Endothelial cell (in vitro differentiated cells): ENCODE measurements at regions not wholly inside any gene's neighbourhood (a gene's known extent, or its start where the extent isn't known, plus 50 kb on each side); places are given as distances from the start of the nearest gene placed in this dataset.

Source experiments
- DNase-seq: peaks from one replicate; pipeline ENCODE4 v3.0.0; 2021; ENCODE audit warnings: low spot score
- H3K27ac Mint-ChIP-seq: one replicate; pipeline ENCODE4 v1.8.0; 2021; ENCODE audit warnings: mixed read lengths, inconsistent platforms; ENCODE audit not compliant: unreplicated experiment
- H3K27me3 Mint-ChIP-seq: one replicate; pipeline ENCODE4 v1.8.0; 2021; ENCODE audit warnings: mild to moderate bottlenecking, moderate library complexity, mixed read lengths, inconsistent platforms; ENCODE audit not compliant: unreplicated experiment
- H3K36me3 Mint-ChIP-seq: one replicate; pipeline ENCODE4 v1.8.0; 2021; ENCODE audit warnings: mild to moderate bottlenecking, low read depth, mixed read lengths, inconsistent platforms; ENCODE audit not compliant: unreplicated experiment
- H3K4me1 Mint-ChIP-seq: one replicate; pipeline ENCODE4 v1.8.0; 2021; ENCODE audit warnings: mild to moderate bottlenecking, mixed read lengths, inconsistent platforms; ENCODE audit not compliant: unreplicated experiment
- H3K4me3 Mint-ChIP-seq: one replicate; pipeline ENCODE4 v1.8.0; 2021; ENCODE audit warnings: mild to moderate bottlenecking, mixed read lengths, inconsistent platforms; ENCODE audit not compliant: unreplicated experiment
- H3K9me3 Mint-ChIP-seq: one replicate; pipeline ENCODE4 v1.8.0; 2021; ENCODE audit warnings: mixed read lengths, inconsistent platforms; ENCODE audit not compliant: unreplicated experiment
- TF ChIP-seq, protein P1 (sequence below): fragments of 200-600 bp; sonication (generic); IDR thresholded peaks from one replicate; pipeline ENCODE4 v1.5.0; 2021; ENCODE audit warnings: antibody characterized with exemption; ENCODE audit not compliant: unreplicated experiment

DNA sequence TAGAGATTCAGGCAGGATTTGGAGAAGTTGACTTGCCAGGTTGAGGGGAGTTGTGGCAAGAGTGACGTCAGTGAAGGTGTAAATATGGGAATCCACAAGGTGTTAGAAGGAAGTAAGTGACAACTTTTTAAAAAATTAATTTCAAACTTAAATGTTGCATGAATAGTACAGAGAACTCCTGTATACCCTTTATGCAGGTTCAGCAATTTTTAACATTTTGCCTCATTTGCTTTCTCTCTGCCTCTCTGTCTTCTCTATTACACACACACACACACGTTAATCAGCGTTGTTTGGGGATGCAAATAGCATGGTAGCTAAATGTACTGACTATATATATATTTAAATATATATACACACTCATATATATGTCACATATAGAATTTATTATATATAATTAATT, 273.7 kb downstream of the SMARCA1 start:
- Mint-ChIP-seq H3K27ac (no peak overlapping the region), H3K27me3 (no peaks in the 10 kb centered on the region), H3K4me1 (no peaks in the 10 kb centered on the region), H3K9me3 (no peaks in the 10 kb centered on the region), H3K4me3 (no peak overlapping the region), H3K36me3 (no peaks in the 10 kb centered on the region)
- TF ChIP-seq, protein P1, sequence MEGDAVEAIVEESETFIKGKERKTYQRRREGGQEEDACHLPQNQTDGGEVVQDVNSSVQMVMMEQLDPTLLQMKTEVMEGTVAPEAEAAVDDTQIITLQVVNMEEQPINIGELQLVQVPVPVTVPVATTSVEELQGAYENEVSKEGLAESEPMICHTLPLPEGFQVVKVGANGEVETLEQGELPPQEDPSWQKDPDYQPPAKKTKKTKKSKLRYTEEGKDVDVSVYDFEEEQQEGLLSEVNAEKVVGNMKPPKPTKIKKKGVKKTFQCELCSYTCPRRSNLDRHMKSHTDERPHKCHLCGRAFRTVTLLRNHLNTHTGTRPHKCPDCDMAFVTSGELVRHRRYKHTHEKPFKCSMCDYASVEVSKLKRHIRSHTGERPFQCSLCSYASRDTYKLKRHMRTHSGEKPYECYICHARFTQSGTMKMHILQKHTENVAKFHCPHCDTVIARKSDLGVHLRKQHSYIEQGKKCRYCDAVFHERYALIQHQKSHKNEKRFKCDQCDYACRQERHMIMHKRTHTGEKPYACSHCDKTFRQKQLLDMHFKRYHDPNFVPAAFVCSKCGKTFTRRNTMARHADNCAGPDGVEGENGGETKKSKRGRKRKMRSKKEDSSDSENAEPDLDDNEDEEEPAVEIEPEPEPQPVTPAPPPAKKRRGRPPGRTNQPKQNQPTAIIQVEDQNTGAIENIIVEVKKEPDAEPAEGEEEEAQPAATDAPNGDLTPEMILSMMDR, result no peak
- no peak for DNase-seq

DNA sequence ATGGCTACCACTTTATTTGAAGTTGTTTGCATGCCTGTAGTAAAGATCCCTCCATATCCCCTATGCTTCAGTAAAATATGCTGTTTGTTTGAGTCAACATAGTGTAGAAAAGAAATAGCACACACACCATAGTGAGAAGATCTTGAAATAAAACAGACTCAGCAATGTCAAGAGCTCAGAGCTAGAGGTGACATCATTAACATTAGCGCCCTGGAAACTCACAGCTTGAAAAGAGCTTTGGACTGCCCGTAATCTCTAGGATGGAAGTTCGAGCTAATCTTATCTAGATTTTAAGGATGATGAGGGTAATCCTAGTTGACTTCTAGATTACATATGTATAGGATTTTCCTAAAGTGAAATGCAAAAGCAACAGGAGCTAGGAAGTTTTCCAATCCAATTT, 275.6 kb downstream of the SMARCA1 start:
- TF ChIP-seq, protein P1, result no peak
- no peak overlapping the region for H3K27ac Mint-ChIP-seq
- H3K4me1 Mint-ChIP-seq, result no peaks in the 10 kb centered on the region

DNA sequence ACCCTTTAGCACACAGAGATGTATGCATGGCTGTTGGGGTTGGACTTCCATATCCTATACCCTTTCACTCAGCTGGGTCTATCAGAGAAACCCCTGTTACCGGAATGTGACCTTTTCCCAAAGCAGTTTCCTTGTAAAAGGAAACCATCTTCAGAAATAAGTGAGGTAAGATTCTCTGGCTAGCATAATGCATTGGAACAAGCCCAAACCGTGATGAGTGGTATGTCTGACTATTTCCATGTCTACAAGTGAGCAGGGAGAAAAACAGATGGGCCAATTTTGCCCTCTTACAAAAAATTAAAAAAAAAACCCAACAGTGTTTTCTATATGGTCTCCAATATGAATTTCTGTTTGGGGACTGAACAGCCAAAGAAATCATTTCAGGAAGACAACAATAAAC, 283.9 kb downstream of the SMARCA1 start:
- no peaks in the 10 kb centered on the region for H3K9me3 Mint-ChIP-seq
- TF ChIP-seq, protein P1, result no peak
- no peak overlapping the region for H3K27ac Mint-ChIP-seq
- no peaks in the 10 kb centered on the region for H3K4me1 Mint-ChIP-seq
- H3K27me3 Mint-ChIP-seq, result no peaks in the 10 kb centered on the region
- DNase-seq, result no peak
- H3K4me3 Mint-ChIP-seq, result no peak overlapping the region
- no peaks in the 10 kb centered on the region for H3K36me3 Mint-ChIP-seq

More for the DNA sequence above, 275.6 kb downstream of the SMARCA1 start:
- no peaks in the 10 kb centered on the region for H3K9me3 Mint-ChIP-seq
- DNase-seq, result no peak
- no peak overlapping the region for H3K4me3 Mint-ChIP-seq
- H3K27me3 Mint-ChIP-seq, result no peaks in the 10 kb centered on the region
- no peaks in the 10 kb centered on the region for H3K36me3 Mint-ChIP-seq

DNA sequence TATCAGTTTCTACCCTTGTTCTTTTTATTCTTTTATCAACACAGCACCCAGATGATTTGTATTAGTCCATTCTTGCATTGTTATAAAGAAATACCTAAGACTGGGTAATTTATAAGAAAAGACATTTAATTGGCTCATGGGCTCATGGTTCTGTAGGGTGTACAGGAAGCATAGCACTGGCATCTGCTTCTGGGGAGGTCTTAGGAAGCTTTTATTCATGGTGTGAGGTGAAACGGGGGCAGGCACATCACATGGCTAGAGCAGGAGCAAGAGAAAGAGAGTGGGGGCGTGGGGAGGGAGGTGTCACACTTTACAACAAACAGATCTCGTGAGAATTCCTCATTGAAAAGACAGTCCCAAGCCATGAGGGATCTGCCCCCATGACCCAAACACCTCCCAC, 285.3 kb downstream of the SMARCA1 start:
- H3K9me3 Mint-ChIP-seq, result no peaks in the 10 kb centered on the region

DNA sequence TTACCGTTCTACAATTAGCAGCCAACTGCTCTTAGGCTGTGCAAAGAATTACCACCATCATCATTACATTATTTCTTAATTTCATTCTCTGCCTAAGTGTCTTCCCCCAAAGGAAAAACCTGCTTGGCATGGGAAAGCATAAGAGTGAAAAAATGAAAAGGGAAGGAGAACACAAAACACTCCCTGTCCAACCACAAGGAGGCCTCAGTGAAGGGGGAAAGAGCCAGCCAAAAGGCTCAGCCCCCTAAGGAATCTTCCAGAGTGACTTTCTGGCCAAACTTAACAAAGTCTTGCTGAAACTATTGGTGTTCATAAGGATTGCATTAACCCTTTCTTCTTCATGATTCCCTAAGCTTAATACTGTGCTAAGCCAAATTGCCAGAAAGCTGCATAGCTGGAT, 287.4 kb downstream of the SMARCA1 start:
- Mint-ChIP-seq H3K4me3 (no peak overlapping the region), H3K27me3 (no peaks in the 10 kb centered on the region), H3K27ac (no peak overlapping the region), H3K9me3 (no peaks in the 10 kb centered on the region), H3K4me1 (peaks cover 2% of the 10 kb centered on the region), H3K36me3 (no peaks in the 10 kb centered on the region)
- TF ChIP-seq, protein P1, result no peak
- no peak for DNase-seq

More for the DNA sequence above, 285.3 kb downstream of the SMARCA1 start:
- Mint-ChIP-seq H3K27ac (no peak overlapping the region), H3K4me3 (no peak overlapping the region), H3K27me3 (no peaks in the 10 kb centered on the region), H3K4me1 (peaks cover 2% of the 10 kb centered on the region), H3K36me3 (no peaks in the 10 kb centered on the region)
- no peak for DNase-seq
- TF ChIP-seq, protein P1, result no peak
